IMR-90 (cell line): ENCODE measurements at regions not wholly inside any gene's neighbourhood (a gene's known extent, or its start where the extent isn't known, plus 50 kb on each side); places are given as distances from the start of the nearest gene placed in this dataset.

Experiments used
- ATAC-seq: fragments of 200-7000 bp; cut with Tn5 transposase; 2 replicates; pipeline ENCODE4 v1.9.1; 2020; ENCODE audit warnings: low read depth, mild to moderate bottlenecking, moderate library complexity
- BruUV-seq: library from RNA; stranded (reverse); fragments of 400-500 nt; replicated peaks from 2 replicates; lab custom pipeline; 2021; lab: Mats Ljungman, UMichigan
- CTCF ChIA-PET: fragments of 300-600 bp; formaldehyde crosslinking; extraction: SDS; loops from one replicate; lab custom pipeline; 2021; ENCODE audit warnings: antibody characterized with exemption; lab: Yijun Ruan, JAX
- POLR2A ChIA-PET: fragments of 300-600 bp; sonication (Branson Sonifier 250); formaldehyde crosslinking; loops from one replicate; lab custom pipeline; 2022; ENCODE audit warnings: antibody characterized with exemption; ENCODE audit not compliant: unreplicated experiment; lab: Charles Lee
- DNase-seq: peaks from one replicate; pipeline ENCODE4 v3.0.0; 2013
- H2AFZ ChIP-seq: replicated peaks from 2 replicates; pipeline ENCODE3; 2013; ENCODE audit warnings: low read length, mild to moderate bottlenecking; ENCODE audit not compliant: poor library complexity
- H2AK5ac ChIP-seq: 2 replicates; pipeline ENCODE4 v1.6.1; 2013; ENCODE audit warnings: low read depth, low read length, inconsistent platforms
- H2AK9ac ChIP-seq: replicated peaks from 2 replicates; pipeline ENCODE3; 2013; ENCODE audit warnings: mild to moderate bottlenecking, low read depth, low read length, moderate library complexity; ENCODE audit not compliant: poor library complexity
- H2BK120ac ChIP-seq: 2 replicates; pipeline ENCODE4 v1.6.1; 2013; ENCODE audit warnings: low read depth, low read length, inconsistent platforms
- H2BK15ac ChIP-seq: 3 replicates; pipeline ENCODE4 v1.6.1; 2013; ENCODE audit warnings: low read depth, low read length, inconsistent platforms
- H2BK20ac ChIP-seq: 2 replicates; pipeline ENCODE4 v1.6.1; 2013; ENCODE audit warnings: low read depth, mild to moderate bottlenecking, inconsistent platforms, low read length, moderate library complexity
- H2BK5ac ChIP-seq: 2 replicates; pipeline ENCODE4 v1.6.1; 2013; ENCODE audit warnings: mild to moderate bottlenecking, low read depth, low read length, inconsistent platforms; ENCODE audit not compliant: poor library complexity, severe bottlenecking
- H3K14ac ChIP-seq: replicated peaks from 2 replicates; pipeline ENCODE4 v1.6.1; 2013; ENCODE audit warnings: low read depth, low read length, inconsistent platforms
- H3K18ac ChIP-seq: 2 replicates; pipeline ENCODE4 v1.6.1; 2013; ENCODE audit warnings: low read depth, low read length, control low read depth
- H3K23ac ChIP-seq: 2 replicates; pipeline ENCODE4 v1.6.1; 2013; ENCODE audit warnings: low read depth, low read length, inconsistent platforms
- H3K27ac ChIP-seq: 2 replicates; pipeline ENCODE4 v1.5.1; 2013; ENCODE audit warnings: mild to moderate bottlenecking, control low read depth, low read length; ENCODE audit not compliant: insufficient read depth
- H3K27me3 ChIP-seq: 2 replicates; pipeline ENCODE4 v1.6.1; 2013; ENCODE audit warnings: low read length; ENCODE audit not compliant: control insufficient read depth, insufficient read depth
- H3K36me3 ChIP-seq: 2 replicates; pipeline ENCODE4 v1.6.1; 2013; ENCODE audit warnings: low read length, mixed read lengths; ENCODE audit not compliant: control insufficient read depth, insufficient read depth
- H3K4ac ChIP-seq: 2 replicates; pipeline ENCODE4 v1.6.1; 2013; ENCODE audit warnings: low read depth, low read length, inconsistent platforms
- H3K4me1 ChIP-seq: 2 replicates; pipeline ENCODE4 v1.6.1; 2013; ENCODE audit warnings: low read length, mixed read lengths; ENCODE audit not compliant: control insufficient read depth, insufficient read depth
- H3K4me2 ChIP-seq: 2 replicates; pipeline ENCODE4 v1.6.1; 2013; ENCODE audit warnings: low read depth, mild to moderate bottlenecking, control low read depth, low read length, moderate library complexity
- H3K4me3 ChIP-seq: 2 replicates; pipeline ENCODE4 v1.5.1; 2013; ENCODE audit warnings: low read depth, mild to moderate bottlenecking, control low read depth, low read length, moderate library complexity; ENCODE audit not compliant: insufficient read depth
- H3K56ac ChIP-seq: 2 replicates; pipeline ENCODE4 v1.6.1; 2013; ENCODE audit warnings: low read length, inconsistent platforms; ENCODE audit not compliant: insufficient read depth; ENCODE audit errors: extremely low read depth
- H3K79me1 ChIP-seq, 2 experiments: 2 replicates each; pipeline ENCODE4 v1.6.1; 2013; ENCODE audit warnings: low read length in 2 of 2, inconsistent platforms in 1 of 2, low read depth in 1 of 2
- H3K9ac ChIP-seq: 2 replicates; pipeline ENCODE4 v1.6.1; 2013; ENCODE audit warnings: low read depth, low read length, control low read depth
- H3K9me1 ChIP-seq: 2 replicates; pipeline ENCODE4 v1.6.1; 2013; ENCODE audit warnings: low read length, inconsistent platforms; ENCODE audit not compliant: insufficient read depth
- H3K9me3 ChIP-seq: 2 replicates; pipeline ENCODE4 v1.6.1; 2013; ENCODE audit warnings: low read length; ENCODE audit not compliant: control insufficient read depth, insufficient read depth
- H4K20me1 ChIP-seq: 2 replicates; pipeline ENCODE4 v1.6.1; 2013; ENCODE audit warnings: low read length, inconsistent platforms; ENCODE audit not compliant: insufficient read depth
- H4K5ac ChIP-seq: 2 replicates; pipeline ENCODE4 v1.6.1; 2013; ENCODE audit warnings: mild to moderate bottlenecking, low read depth, low read length, control low read depth
- H4K8ac ChIP-seq, 2 experiments: 2 replicates each; pipeline ENCODE4 v1.6.1; 2013; ENCODE audit warnings: low read depth in 2 of 2, low read length in 2 of 2, control low read depth in 1 of 2, inconsistent platforms in 1 of 2
- H4K91ac ChIP-seq: 2 replicates; pipeline ENCODE4 v1.6.1; 2013; ENCODE audit warnings: low read depth, low read length, inconsistent platforms; ENCODE audit not compliant: insufficient read depth
- BHLHE40 ChIP-seq: fragments of 150-350 bp; IDR thresholded peaks from 2 replicates; pipeline ENCODE4 v1.6.1; 2016; ENCODE audit warnings: mild to moderate bottlenecking, low read depth, low read length
- CEBPB ChIP-seq: IDR thresholded peaks from 2 replicates; pipeline ENCODE4 v1.6.1; 2012; ENCODE audit warnings: low read depth, low read length, improper control_type of control experiment
- CTCF ChIP-seq: conservative IDR thresholded peaks from 2 replicates; pipeline ENCODE4 v1.5.1; 2012; ENCODE audit warnings: mild to moderate bottlenecking, low read depth, low read length, improper control_type of control experiment
- FOS ChIP-seq: fragments of 150-350 bp; IDR thresholded peaks from 2 replicates; pipeline ENCODE4 v1.6.1; 2016; ENCODE audit warnings: low read depth, low read length
- MXI1 ChIP-seq: IDR thresholded peaks from 2 replicates; pipeline ENCODE4 v1.6.1; 2012; ENCODE audit warnings: low read depth, mild to moderate bottlenecking, low read length, moderate library complexity, borderline replicate concordance
- NFE2L2 ChIP-seq: fragments of 150-350 bp; IDR thresholded peaks from 2 replicates; pipeline ENCODE4 v1.6.1; 2016; ENCODE audit warnings: low read depth, mild to moderate bottlenecking, low read length
- RFX5 ChIP-seq: IDR thresholded peaks from 2 replicates; pipeline ENCODE4 v1.8.0; 2012; ENCODE audit warnings: low read depth, mild to moderate bottlenecking, low read length, moderate library complexity
- SMC3 ChIP-seq: fragments of 150-350 bp; IDR thresholded peaks from 2 replicates; pipeline ENCODE4 v1.6.1; 2016; ENCODE audit warnings: low read depth, mild to moderate bottlenecking, antibody characterized with exemption, low read length, moderate library complexity
- WGBS, 2 experiments: methylation state at CpG; one replicate each; pipeline versions ENCODE4 v1.1.5 to v1.1.7; 2013; ENCODE audit warnings: missing lambda C conversion rate in 2 of 2; ENCODE audit not compliant: insufficient read length in 1 of 2; ENCODE audit errors: extremely low coverage in 2 of 2; 5-methylcytosine and 5-hydroxymethylcytosine counted together
- dilution Hi-C: fragments of 300-500 bp; cut with HindIII; formaldehyde crosslinking; loops from one replicate; pipeline ENCODE4 v1.14.3; 2018; ENCODE audit warnings: low sequenced_read_pairs; ENCODE audit not compliant: unreplicated experiment
- in situ Hi-C: fragments of 300-500 bp; cut with MboI; formaldehyde crosslinking; loops from 3 replicates; pipeline ENCODE4 v1.14.3; 2019; ENCODE audit warnings: low sequenced_read_pairs, inconsistent platforms, mixed read lengths
- intact Hi-C: fragments of 100-400 bp; cut with micrococcal nuclease; formaldehyde crosslinking; loops from 2 replicates; pipeline ENCODE4 v1.10.0; 2022

GRCh38 chr2:15808944-15809343 lies 131.4 kb upstream of the MYCN start:
- H2BK5ac ChIP-seq: no peak overlapping the region
- no TSS peak for BruUV-seq
- no peak overlapping the region for H2BK15ac ChIP-seq
- no peaks in the 10 kb centered on the region for H3K27me3 ChIP-seq
- dilution Hi-C loops: no loop called here
- no peak overlapping the region for H4K91ac ChIP-seq
- no peak overlapping the region for H2AK9ac ChIP-seq
- no peak overlapping the region for H4K5ac ChIP-seq
- no peak overlapping the region for H3K23ac ChIP-seq
- ATAC-seq (no peak), DNase-seq (no peak)
- H3K9me1 ChIP-seq: no peaks in the 10 kb centered on the region
- H3K56ac ChIP-seq: no peak overlapping the region
- H2BK120ac ChIP-seq: no peak overlapping the region
- no peaks in the 10 kb centered on the region for H4K20me1 ChIP-seq
- no peak overlapping the region for H3K14ac ChIP-seq
- no peaks in the 10 kb centered on the region for H3K79me1 ChIP-seq
- ChIA-PET CTCF (no interaction called here), POLR2A (no interaction called here)
- H2BK20ac ChIP-seq: no peak overlapping the region
- H3K4me3 ChIP-seq: no peak overlapping the region
- H3K27ac ChIP-seq: no peak overlapping the region
- intact Hi-C loops: no loop called here
- 40% methylated on average over 1 of the region's 8 CpGs; no CpG with 5 or more reads in 1 of the 2 experiments for WGBS, 2 experiments
- H4K8ac ChIP-seq: no peak overlapping the region
- H2AFZ ChIP-seq: no peak overlapping the region
- in situ Hi-C loops: no loop called here
- H2AK5ac ChIP-seq: no peak overlapping the region
- no peak overlapping the region for H3K4ac ChIP-seq
- H3K18ac ChIP-seq: no peak overlapping the region
- no peak overlapping the region for H3K4me2 ChIP-seq
- H3K4me1 ChIP-seq: no peaks in the 10 kb centered on the region
- peaks cover 44% of the 10 kb centered on the region for H3K9me3 ChIP-seq
- H3K9ac ChIP-seq: no peak overlapping the region
- no peaks in the 10 kb centered on the region for H3K36me3 ChIP-seq
- no peak for TF ChIP-seq CTCF
- no peak for TF ChIP-seq CEBPB
- no peak for TF ChIP-seq FOS
- TF ChIP-seq BHLHE40: no peak
- TF ChIP-seq NFE2L2: no peak
- TF ChIP-seq RFX5: no peak
- no peak for TF ChIP-seq SMC3
- TF ChIP-seq MXI1: no peak
